Hepatocyte (in vitro differentiated cells): ENCODE measurements at regions not wholly inside any gene's neighbourhood (a gene's known extent, or its start where the extent isn't known, plus 50 kb on each side); places are given as distances from the start of the nearest gene placed in this dataset.

Experiments
- DNase-seq: peaks from one replicate; pipeline ENCODE4 v3.0.0-alpha.2; 2016; ENCODE audit warnings: low spot score
- H2AFZ ChIP-seq: fragments of 200-600 bp; sonication (generic); 2 replicates; pipeline ENCODE4 v1.6.0; 2016; ENCODE audit warnings: antibody characterized with exemption, mild to moderate bottlenecking
- H3K27ac ChIP-seq: fragments of 200-600 bp; sonication (generic); 2 replicates; pipeline ENCODE4 v1.5.1; 2016; ENCODE audit warnings: mild to moderate bottlenecking
- H3K27me3 ChIP-seq: fragments of 200-600 bp; sonication (generic); 2 replicates; pipeline ENCODE4 v1.6.1; 2016
- H3K36me3 ChIP-seq: fragments of 200-600 bp; sonication (generic); replicated peaks from 2 replicates; pipeline ENCODE4 v1.5.1; 2016; ENCODE audit warnings: low read depth; ENCODE audit not compliant: insufficient read depth
- H3K4me1 ChIP-seq: fragments of 200-600 bp; sonication (generic); 2 replicates; pipeline ENCODE4 v1.5.1; 2016; ENCODE audit warnings: mild to moderate bottlenecking, moderate library complexity; ENCODE audit not compliant: insufficient read depth
- H3K4me2 ChIP-seq: fragments of 200-600 bp; sonication (generic); 2 replicates; pipeline ENCODE4 v1.6.0; 2016
- H3K4me3 ChIP-seq: fragments of 200-600 bp; sonication (generic); 2 replicates; pipeline ENCODE4 v1.5.1; 2016; ENCODE audit warnings: mild to moderate bottlenecking
- H3K79me2 ChIP-seq: fragments of 200-600 bp; sonication (generic); 2 replicates; pipeline ENCODE4 v1.6.0; 2017; ENCODE audit warnings: mild to moderate bottlenecking
- H3K9me2 ChIP-seq: fragments of 200-600 bp; sonication (generic); replicated peaks from 2 replicates; pipeline ENCODE4 v1.6.0; 2017; ENCODE audit warnings: mild to moderate bottlenecking; ENCODE audit not compliant: insufficient read depth
- H3K9me3 ChIP-seq: fragments of 200-600 bp; sonication (generic); 2 replicates; pipeline ENCODE4 v1.5.1; 2016; ENCODE audit warnings: low read depth, mild to moderate bottlenecking
- H4K20me1 ChIP-seq: fragments of 200-600 bp; sonication (generic); 2 replicates; pipeline ENCODE4 v1.6.0; 2016; ENCODE audit warnings: mild to moderate bottlenecking; ENCODE audit not compliant: insufficient read depth, poor library complexity, severe bottlenecking
- CTCF ChIP-seq: fragments of 200-600 bp; sonication (generic); IDR thresholded peaks from 2 replicates; pipeline ENCODE4 v1.5.1; 2016; ENCODE audit warnings: antibody characterized with exemption, mild to moderate bottlenecking; ENCODE audit not compliant: poor library complexity
- EZH2 ChIP-seq: fragments of 200-600 bp; sonication (generic); IDR thresholded peaks from 2 replicates; pipeline ENCODE4 v1.6.1; 2016; ENCODE audit warnings: antibody characterized with exemption, mild to moderate bottlenecking, borderline replicate concordance
- EZH2phosphoT487 ChIP-seq: fragments of 200-600 bp; sonication (generic); IDR thresholded peaks from one replicate; pipeline ENCODE4 v1.6.1; 2018; ENCODE audit warnings: antibody characterized with exemption, mild to moderate bottlenecking, low read depth, moderate library complexity; ENCODE audit not compliant: unreplicated experiment, severe bottlenecking
- WGBS: methylation state at CpG from one replicate; pipeline ENCODE4 v1.1.6; 2016; ENCODE audit warnings: low lambda C conversion rate; ENCODE audit errors: missing lambda C conversion rate; 5-methylcytosine and 5-hydroxymethylcytosine counted together

- Histone ChIP-seq H3K27ac (no peak overlapping the region), H3K36me3 (no peaks in the 10 kb centered on the region), H3K4me2 (no peak overlapping the region), H3K79me2 (no peaks in the 10 kb centered on the region), H3K9me2 (no peaks in the 10 kb centered on the region), H3K4me1 (no peaks in the 10 kb centered on the region), H4K20me1 (no peaks in the 10 kb centered on the region), H3K4me3 (no peak overlapping the region), H3K27me3 (no peaks in the 10 kb centered on the region), H2AFZ (no peak overlapping the region), H3K9me3 (no peaks in the 10 kb centered on the region)
- WGBS: 82% methylated on average over 11 of the region's 11 CpGs
- no peak for TF ChIP-seq EZH2
- TF ChIP-seq CTCF: no peak
- no peak for TF ChIP-seq EZH2phosphoT487
- no peak for DNase-seq
Measured at GRCh38 chr10:42883993-42884983, 101.7 kb downstream of the BMS1 start.

GRCh38 chr10:42885491-42886270 lies 103.1 kb downstream of the BMS1 start:
- Histone ChIP-seq H3K9me2 (no peaks in the 10 kb centered on the region), H3K79me2 (no peaks in the 10 kb centered on the region), H3K27ac (no peak overlapping the region), H3K36me3 (no peaks in the 10 kb centered on the region), H3K4me3 (no peak overlapping the region), H3K27me3 (no peaks in the 10 kb centered on the region), H2AFZ (no peak overlapping the region), H4K20me1 (no peaks in the 10 kb centered on the region), H3K4me2 (no peak overlapping the region), H3K4me1 (no peaks in the 10 kb centered on the region), H3K9me3 (no peaks in the 10 kb centered on the region)
- 90% methylated on average over 7 of the region's 8 CpGs for WGBS
- TF ChIP-seq EZH2phosphoT487: no peak
- no peak for TF ChIP-seq CTCF
- no peak for TF ChIP-seq EZH2
- DNase-seq: no peak

- H3K9me2 ChIP-seq: no peaks in the 10 kb centered on the region
- H3K4me1 ChIP-seq: no peaks in the 10 kb centered on the region
- no peak overlapping the region for H3K4me2 ChIP-seq
- no peaks in the 10 kb centered on the region for H3K79me2 ChIP-seq
- H3K9me3 ChIP-seq: no peaks in the 10 kb centered on the region
- H3K27ac ChIP-seq: no peak overlapping the region
- no peak for DNase-seq
- H2AFZ ChIP-seq: no peak overlapping the region
- no peaks in the 10 kb centered on the region for H3K36me3 ChIP-seq
- H3K27me3 ChIP-seq: no peaks in the 10 kb centered on the region
- H3K4me3 ChIP-seq: no peak overlapping the region
- no peak for TF ChIP-seq CTCF
- TF ChIP-seq EZH2: no peak
- no peak for TF ChIP-seq EZH2phosphoT487
- 85% methylated on average over 1 of the region's 1 CpG for WGBS
- H4K20me1 ChIP-seq: no peaks in the 10 kb centered on the region
Measured at GRCh38 chr10:42887734-42888503, 105.3 kb downstream of the BMS1 start.
